ENCODE measurements at regions not wholly inside any gene's neighbourhood (a gene's known extent, or its start where the extent isn't known, plus 50 kb on each side); places are given as distances from the start of the nearest gene placed in this dataset.

- no peak for DNase-seq (ENCODE audit: low read depth)
Measured at GRCh38 chr12:124428792-124429281, 133.9 kb downstream of the RFLNA start.

GRCh38 chr12:124428136-124428791 lies 133.4 kb downstream of the RFLNA start:
- no peak for DNase-seq (ENCODE audit: low read depth)

- no peak for DNase-seq (ENCODE audit: low read depth)
Measured at GRCh38 chr12:124426594-124427555, 132.0 kb downstream of the RFLNA start.

- no peak for DNase-seq (ENCODE audit: low read depth)
Measured at GRCh38 chr12:124425667-124426066, 130.8 kb downstream of the RFLNA start.

- no peak for DNase-seq (ENCODE audit: low read depth)
Measured at GRCh38 chr12:124424516-124424905, 129.6 kb downstream of the RFLNA start.

- DNase-seq (ENCODE audit: low read depth): no peak
Measured at GRCh38 chr12:124423761-124424515, 129.0 kb downstream of the RFLNA start.

GRCh38 chr12:124422570-124423523 lies 128.0 kb downstream of the RFLNA start:
- no peak for DNase-seq (ENCODE audit: low read depth)

- no peak for DNase-seq (ENCODE audit: low read depth)
Measured at GRCh38 chr12:124422142-124422569, 127.3 kb downstream of the RFLNA start.

GRCh38 chr12:124420996-124421674 lies 126.2 kb downstream of the RFLNA start:
- no peak for DNase-seq (ENCODE audit: low read depth)

- DNase-seq (ENCODE audit: low read depth): no peak
Measured at GRCh38 chr12:124420041-124420995, 125.4 kb downstream of the RFLNA start.

GRCh38 chr12:124419292-124420040 lies 124.6 kb downstream of the RFLNA start:
- DNase-seq (ENCODE audit: low read depth): no peak

GRCh38 chr12:124418791-124419190 lies 123.9 kb downstream of the RFLNA start:
- DNase-seq (ENCODE audit: low read depth): no peak

GRCh38 chr12:124418156-124418555 lies 123.3 kb downstream of the RFLNA start:
- DNase-seq (ENCODE audit: low read depth): no peak

GRCh38 chr12:124416516-124417395 lies 121.9 kb downstream of the RFLNA start:
- DNase-seq (ENCODE audit: low read depth): no peak

- DNase-seq (ENCODE audit: low read depth): no peak
Measured at GRCh38 chr12:124415064-124415463, 120.2 kb downstream of the RFLNA start.

GRCh38 chr12:124413915-124414314 lies 119.0 kb downstream of the RFLNA start:
- DNase-seq (ENCODE audit: low read depth): no peak

- DNase-seq (ENCODE audit: low read depth): no peak
Measured at GRCh38 chr12:124413401-124413800, 118.5 kb downstream of the RFLNA start.

GRCh38 chr12:124412646-124413015 lies 117.7 kb downstream of the RFLNA start:
- no peak for DNase-seq (ENCODE audit: low read depth)
